CD4-positive, alpha-beta T cell treated with Interleukin-6 at 100 ng/mL for 8 hours (primary cell): ENCODE measurements at regions not wholly inside any gene's neighbourhood (a gene's known extent, or its start where the extent isn't known, plus 50 kb on each side); places are given as distances from the start of the nearest gene placed in this dataset.

Experiments
- DNase-seq: peaks from one replicate; pipeline ENCODE4 v3.0.0-alpha.2; 2020; ENCODE audit warnings: mixed read lengths, low spot score

DNA sequence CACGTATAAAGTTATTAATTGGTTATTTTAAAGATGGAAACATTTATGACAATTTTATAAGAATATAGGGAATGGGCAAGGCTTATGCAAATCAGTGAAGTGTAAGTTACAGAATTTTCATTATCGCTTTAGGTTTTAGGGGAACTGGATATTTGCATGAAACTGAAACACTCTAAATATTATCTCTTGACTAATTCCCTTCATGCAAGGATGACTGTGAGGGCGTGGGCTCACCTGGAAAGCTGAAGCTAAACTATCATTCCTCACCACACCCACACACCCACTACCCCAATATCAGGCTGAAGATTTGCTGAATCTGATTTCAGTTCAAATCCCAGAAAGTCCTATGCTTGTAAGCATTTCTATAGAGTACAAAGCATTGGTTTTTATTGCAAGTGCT is 81.7 kb upstream of the ARHGAP24 start:
- no peak for DNase-seq

- DNase-seq = no peak
Measured at GRCh38 chr4:85398276-85398675, 76.7 kb upstream of the ARHGAP24 start.

GRCh38 chr4:85399270-85399669 is 75.7 kb upstream of the ARHGAP24 start:
- no peak for DNase-seq

DNA sequence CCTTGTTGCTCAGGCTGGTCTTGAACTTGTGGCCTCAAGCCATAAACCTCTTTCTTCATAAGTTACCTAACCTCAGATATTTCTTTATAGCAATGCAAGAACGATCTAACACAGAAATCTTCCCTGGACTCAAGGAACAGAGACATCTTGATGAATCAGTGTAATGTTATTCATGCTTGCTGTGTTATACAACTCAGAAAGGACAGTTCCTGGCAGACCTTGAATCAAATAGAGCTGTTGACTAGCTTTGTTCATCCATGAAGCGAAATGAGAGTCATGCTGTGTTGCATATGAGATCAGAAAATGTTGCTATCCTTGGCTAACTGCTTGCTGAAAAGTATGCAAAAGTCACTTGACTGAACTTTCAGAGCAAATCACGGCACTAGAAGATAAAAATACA is 72.6 kb upstream of the ARHGAP24 start:
- DNase-seq = no peak

DNA sequence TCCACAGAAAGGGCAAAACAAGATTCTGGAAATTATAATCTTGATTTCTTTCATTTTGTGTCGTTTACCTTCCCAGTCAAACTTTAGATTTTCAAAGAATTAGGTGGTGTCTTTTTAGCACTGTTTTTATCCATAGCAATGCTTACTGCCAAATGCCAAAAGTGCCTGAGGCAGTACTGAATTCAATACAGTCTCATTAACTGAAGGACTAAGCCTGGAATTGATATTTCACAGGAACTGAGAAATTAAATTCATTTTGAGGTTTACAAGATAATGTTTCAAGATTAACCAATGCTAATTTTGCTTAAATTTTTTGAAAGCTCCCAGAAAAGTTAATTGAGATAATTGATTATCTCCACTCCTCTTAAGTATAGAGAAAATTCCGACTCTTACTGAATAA is 68.8 kb upstream of the ARHGAP24 start:
- no peak for DNase-seq

- no peak for DNase-seq
Measured at GRCh38 chr4:85407546-85407945, 67.4 kb upstream of the ARHGAP24 start.

DNA sequence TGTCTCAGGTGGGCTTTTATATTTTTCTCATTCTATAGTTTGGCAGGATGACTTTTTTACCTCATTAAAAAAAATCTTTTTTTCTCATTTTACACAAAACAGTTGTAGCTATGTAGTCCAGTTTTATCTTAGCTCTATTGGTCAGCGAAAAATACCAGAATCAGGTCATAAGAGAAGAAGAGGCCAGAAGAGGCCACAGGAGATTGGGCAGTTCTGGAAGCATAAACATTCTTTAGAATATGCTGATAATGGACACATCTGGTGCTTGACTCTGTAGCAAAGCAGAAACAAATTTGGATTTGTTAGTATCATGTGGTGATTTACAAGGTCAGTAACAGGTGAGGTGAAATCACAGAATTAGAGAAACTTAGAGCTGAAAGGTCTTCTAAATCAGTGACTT is 66.6 kb upstream of the ARHGAP24 start:
- DNase-seq = no peak

- no peak for DNase-seq
Measured at GRCh38 chr4:85409251-85409650, 65.7 kb upstream of the ARHGAP24 start.

- DNase-seq = no peak
Measured at GRCh38 chr4:85411386-85411785, 63.6 kb upstream of the ARHGAP24 start.

GRCh38 chr4:85414972-85415371 is 60.0 kb upstream of the ARHGAP24 start:
- no peak for DNase-seq

DNA sequence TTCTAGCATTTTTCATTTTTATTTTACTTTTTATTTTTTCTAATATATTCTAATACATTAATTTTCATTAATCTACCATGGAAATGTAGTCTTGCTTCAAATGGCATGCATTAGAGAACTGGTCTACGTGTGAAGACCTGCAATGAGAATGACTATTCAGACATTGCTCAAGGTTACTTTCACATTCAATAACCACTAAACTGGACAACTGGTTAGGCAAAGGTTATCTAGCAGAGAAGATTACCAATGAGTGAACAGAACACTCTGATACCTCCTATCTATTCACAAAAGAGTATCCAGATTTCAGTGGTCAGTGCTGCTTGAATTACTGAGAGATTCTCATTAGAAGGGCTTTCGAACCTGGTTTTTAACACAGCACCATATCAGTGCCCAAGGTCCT is 58.9 kb upstream of the ARHGAP24 start:
- no peak for DNase-seq

DNA sequence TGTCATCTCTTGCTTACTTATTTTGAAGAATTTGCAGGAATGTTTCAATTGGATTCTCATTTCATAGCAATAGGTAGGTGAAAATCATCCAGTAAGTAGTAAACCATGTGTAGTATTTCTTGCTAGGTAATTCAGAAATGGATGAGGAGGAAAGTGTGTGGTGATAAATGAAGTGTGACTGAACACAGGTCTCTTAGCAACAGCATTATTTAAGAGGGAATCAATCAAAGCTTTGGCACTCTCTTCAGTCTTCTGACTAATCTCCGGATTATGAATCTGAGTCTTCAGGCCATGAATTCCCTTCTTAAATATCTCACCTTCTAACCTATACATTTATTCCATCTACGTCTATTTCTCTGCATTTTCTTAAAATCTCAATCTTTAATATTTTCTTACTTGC is 55.8 kb upstream of the ARHGAP24 start:
- DNase-seq = no peak

- DNase-seq = no peak
Measured at GRCh38 chr4:85420831-85421230, 54.1 kb upstream of the ARHGAP24 start.

- no peak for DNase-seq
Measured at GRCh38 chr4:85423431-85423830, 51.5 kb upstream of the ARHGAP24 start.
